Breast epithelium (tissue), 4 donors: ENCODE measurements at regions not wholly inside any gene's neighbourhood (a gene's known extent, or its start where the extent isn't known, plus 50 kb on each side); places are given as distances from the start of the nearest gene placed in this dataset.

Source experiments
- DNase-seq, 2 donors: peaks; one replicate each; pipeline ENCODE4 v3.0.0-alpha.2; 2019; ENCODE audit warnings: low spot score in 2 of 2
- H3K27ac ChIP-seq, 2 donors: fragments of 200-600 bp; sonication (generic) in 1 of 2; one replicate each; pipeline ENCODE4 v1.5.1; 2016 to 2019; ENCODE audit warnings: mild to moderate bottlenecking in 1 of 2
- H3K27me3 ChIP-seq, 2 donors: fragments of 200-600 bp; sonication (generic) in 1 of 2; one replicate each; pipeline versions ENCODE4 v1.5.1 to v1.6.0; 2017 to 2019; ENCODE audit warnings: control low read depth in 1 of 2, mild to moderate bottlenecking in 1 of 2
- H3K36me3 ChIP-seq: fragments of 200-600 bp; one replicate; pipeline ENCODE4 v1.5.1; 2019
- H3K4me1 ChIP-seq, 2 donors: fragments of 200-600 bp; sonication (generic); one replicate each; pipeline ENCODE4 v1.5.1; 2016 to 2019; ENCODE audit warnings: control low read depth in 1 of 2
- H3K4me3 ChIP-seq, 3 donors: fragments of 200-600 bp; sonication (generic); 1 replicate in 2 of 3; 2 replicates in 1 of 3; pipeline ENCODE4 v1.5.1; 2016 to 2019; ENCODE audit warnings: mild to moderate bottlenecking in 3 of 3, moderate library complexity in 2 of 3
- H3K9me3 ChIP-seq, 2 donors: fragments of 200-600 bp; sonication (generic) in 1 of 2; one replicate each; pipeline ENCODE4 v1.5.1; 2016 to 2019; ENCODE audit warnings: control low read depth in 1 of 2
- CTCF ChIP-seq, 3 donors: fragments of 450-650 bp; IDR thresholded peaks; one replicate each; pipeline ENCODE4 v1.5.1; 2016 to 2017; ENCODE audit warnings: antibody characterized with exemption in 3 of 3, mild to moderate bottlenecking in 3 of 3, moderate library complexity in 3 of 3
- POLR2A ChIP-seq: fragments of 450-650 bp; IDR thresholded peaks from one replicate; pipeline ENCODE4 v1.6.1; 2016; ENCODE audit warnings: antibody characterized with exemption, mild to moderate bottlenecking, moderate library complexity
- POLR2AphosphoS5 ChIP-seq, 3 donors: sonication (generic); formaldehyde crosslinking; IDR thresholded peaks; one replicate each; pipeline ENCODE4 v1.6.1; 2017; ENCODE audit warnings: antibody characterized with exemption in 3 of 3
- intact Hi-C: fragments of 100-400 bp; cut with DNase I; formaldehyde crosslinking; loops from one replicate; pipeline ENCODE4 v1.15.1; 2023; ENCODE audit warnings: low total_unique reads

GRCh38 chr2:76639171-76639680 is 883.0 kb downstream of the LRRTM4 start:
- Histone ChIP-seq H3K4me1 (no peaks in the 10 kb centered on the region), H3K27ac (no peak overlapping the region), H3K9me3 (peaks cover 0 to under 1% of the 10 kb centered on the region in 2 donors), H3K4me3 (no peak overlapping the region), H3K27me3 (no peaks in the 10 kb centered on the region), H3K36me3 (no peaks in the 10 kb centered on the region)
- DNase-seq = no peak
- intact Hi-C loops = no loop called here
- no peak for TF ChIP-seq CTCF (IDR thresholded peaks at IDR 0.05)
- no peak for TF ChIP-seq POLR2AphosphoS5 (IDR thresholded peaks at IDR 0.05)
- no peak for TF ChIP-seq POLR2A

GRCh38 chr2:76633276-76633921 is 888.8 kb downstream of the LRRTM4 start:
- no peaks in the 10 kb centered on the region for H3K36me3 ChIP-seq
- TF ChIP-seq CTCF (IDR thresholded peaks at IDR 0.05) = no peak
- no peak for TF ChIP-seq POLR2A
- TF ChIP-seq POLR2AphosphoS5 (IDR thresholded peaks at IDR 0.05) = no peak
- H3K9me3 ChIP-seq = no peaks in the 10 kb centered on the region
- intact Hi-C loops = no loop called here
- no peak overlapping the region for H3K27ac ChIP-seq
- H3K4me1 ChIP-seq = no peaks in the 10 kb centered on the region
- no peak for DNase-seq
- no peak overlapping the region for H3K4me3 ChIP-seq
- no peaks in the 10 kb centered on the region for H3K27me3 ChIP-seq

- no peak for DNase-seq
- H3K27ac ChIP-seq = no peak overlapping the region
- intact Hi-C loops = no loop called here
- no peak overlapping the region for H3K4me3 ChIP-seq
- H3K27me3 ChIP-seq = no peaks in the 10 kb centered on the region
- no peaks in the 10 kb centered on the region for H3K9me3 ChIP-seq
- TF ChIP-seq POLR2A (no peak), CTCF (IDR thresholded peaks at IDR 0.05) (no peak), POLR2AphosphoS5 (IDR thresholded peaks at IDR 0.05) (no peak)
- no peaks in the 10 kb centered on the region for H3K36me3 ChIP-seq
- H3K4me1 ChIP-seq = no peaks in the 10 kb centered on the region
These were observed 897.1 kb downstream of the LRRTM4 start for GRCh38 chr2:76625101-76625500.

GRCh38 chr2:76613330-76613729 is 902.6 kb upstream of the GCFC2 start:
- intact Hi-C loops = no loop called here
- no peaks in the 10 kb centered on the region for H3K36me3 ChIP-seq
- DNase-seq = no peak
- no peaks in the 10 kb centered on the region for H3K27me3 ChIP-seq
- TF ChIP-seq POLR2A = no peak
- TF ChIP-seq POLR2AphosphoS5 (IDR thresholded peaks at IDR 0.05) = no peak
- no peak for TF ChIP-seq CTCF (IDR thresholded peaks at IDR 0.05)
- no peak overlapping the region for H3K4me3 ChIP-seq
- H3K9me3 ChIP-seq = no peaks in the 10 kb centered on the region
- H3K4me1 ChIP-seq = no peaks in the 10 kb centered on the region
- H3K27ac ChIP-seq = no peak overlapping the region

- intact Hi-C loops = no loop called here
These were observed 902.0 kb upstream of the GCFC2 start for GRCh38 chr2:76612764-76613163.

More at GRCh38 chr2:76612764-76613163, 902.0 kb upstream of the GCFC2 start:
- H3K36me3 ChIP-seq = no peaks in the 10 kb centered on the region
- no peak overlapping the region for H3K27ac ChIP-seq
- no peaks in the 10 kb centered on the region for H3K9me3 ChIP-seq
- TF ChIP-seq POLR2A (no peak), CTCF (IDR thresholded peaks at IDR 0.05) (no peak), POLR2AphosphoS5 (IDR thresholded peaks at IDR 0.05) (no peak)
- H3K4me3 ChIP-seq = no peak overlapping the region
- DNase-seq = no peak
- no peaks in the 10 kb centered on the region for H3K4me1 ChIP-seq
- no peaks in the 10 kb centered on the region for H3K27me3 ChIP-seq
